ENCODE measurements at regions not wholly inside any gene's neighbourhood (a gene's known extent, or its start where the extent isn't known, plus 50 kb on each side); places are given as distances from the start of the nearest gene placed in this dataset.

- TF ChIP-seq YEATS2 (CRISPR knock-in tag; IDR thresholded peaks at IDR 0.05; ENCODE audit: borderline replicate concordance) (no peak), SMAD9 (CRISPR knock-in tag; IDR thresholded peaks at IDR 0.05) (no peak), XRCC5 (optimal IDR thresholded peaks at IDR 0.05; ENCODE audit: low read length) (no peak), SP5 (CRISPR knock-in tag; IDR thresholded peaks at IDR 0.05; ENCODE audit: borderline replicate concordance, low read depth) (no peak), CEBPZ (IDR thresholded peaks at IDR 0.05; ENCODE audit: low read length) (no peak), SNAPC4 (CRISPR knock-in tag; IDR thresholded peaks at IDR 0.05) (no peak), GRHL1 (CRISPR knock-in tag; conservative IDR thresholded peaks at IDR 0.05) (no peak), ARNT (IDR thresholded peaks at IDR 0.05) (no peak)
Observed at GRCh38 chr1:106677721-106678120, 378.8 kb upstream of the PRMT6 start (continued).
